Fibroblast of the aortic adventitia (primary cell): ENCODE measurements at regions not wholly inside any gene's neighbourhood (a gene's known extent, or its start where the extent isn't known, plus 50 kb on each side); places are given as distances from the start of the nearest gene placed in this dataset.

ENCODE experiments used
- DNase-seq: peaks from one replicate; pipeline ENCODE4 v3.0.0-alpha.2; 2010; ENCODE audit warnings: low read depth
- H3K4me3 ChIP-seq: 2 replicates; pipeline ENCODE4 v1.5.1; 2011; ENCODE audit warnings: low read depth, mild to moderate bottlenecking, control low read depth, low read length, moderate library complexity
- CTCF ChIP-seq: IDR thresholded peaks from 2 replicates; pipeline ENCODE4 v1.5.1; 2011; ENCODE audit warnings: mild to moderate bottlenecking, low read length, control low read depth, inconsistent platforms; ENCODE audit not compliant: insufficient read depth

- no peak overlapping the region for H3K4me3 ChIP-seq
- TF ChIP-seq CTCF = no peak
- DNase-seq = no peak
These were observed 283.1 kb upstream of the CHAC2 start for GRCh38 chr2:53484531-53484930.

GRCh38 chr2:53477517-53477916 lies 290.1 kb upstream of the CHAC2 start:
- H3K4me3 ChIP-seq = no peak overlapping the region
- no peak for TF ChIP-seq CTCF
- DNase-seq = no peak

- no peak for TF ChIP-seq CTCF
- H3K4me3 ChIP-seq = no peak overlapping the region
- DNase-seq = no peak
These were observed 290.8 kb upstream of the CHAC2 start for GRCh38 chr2:53476834-53477233.

GRCh38 chr2:53475766-53476165 lies 291.8 kb upstream of the CHAC2 start:
- no peak overlapping the region for H3K4me3 ChIP-seq
- TF ChIP-seq CTCF = no peak
- DNase-seq = no peak

- no peak for TF ChIP-seq CTCF
- DNase-seq = peak; percentile 8
- no peak overlapping the region for H3K4me3 ChIP-seq
These were observed 292.3 kb upstream of the CHAC2 start for GRCh38 chr2:53475321-53475720.

- no peak for DNase-seq
- H3K4me3 ChIP-seq = no peak overlapping the region
- TF ChIP-seq CTCF = no peak
These were observed 292.7 kb upstream of the CHAC2 start for GRCh38 chr2:53474914-53475313.

- DNase-seq = no peak
- TF ChIP-seq CTCF = no peak
- no peak overlapping the region for H3K4me3 ChIP-seq
These were observed 293.8 kb upstream of the CHAC2 start for GRCh38 chr2:53473775-53474311.
